ENCODE measurements at regions not wholly inside any gene's neighbourhood (a gene's known extent, or its start where the extent isn't known, plus 50 kb on each side); places are given as distances from the start of the nearest gene placed in this dataset.

- TF ChIP-seq CTCF (IDR thresholded peaks at IDR 0.05) (no peak), POLR2A (IDR thresholded peaks at IDR 0.05) (no peak), EP300 (IDR thresholded peaks at IDR 0.05) (no peak)
Observed at GRCh38 chr6:105890521-105891244, 195.5 kb upstream of the PRDM1 start.
